ENCODE measurements at regions not wholly inside any gene's neighbourhood (a gene's known extent, or its start where the extent isn't known, plus 50 kb on each side); places are given as distances from the start of the nearest gene placed in this dataset.

- TF ChIP-seq CHD7 (IDR thresholded peaks at IDR 0.05; ENCODE audit: insufficient replicate concordance, low read length) (no peak), CTBP2 (IDR thresholded peaks at IDR 0.05; ENCODE audit: borderline replicate concordance, insufficient read depth, insufficient read length, low read length) (no peak), GTF2F1 (IDR thresholded peaks at IDR 0.05; ENCODE audit: borderline replicate concordance, low read depth, low read length) (no peak)
Observed at GRCh38 chr2:5851410-5851809, 159.2 kb downstream of the SOX11 start (continued).

Measured in H1 (cell line).